ENCODE measurements at regions not wholly inside any gene's neighbourhood (a gene's known extent, or its start where the extent isn't known, plus 50 kb on each side); places are given as distances from the start of the nearest gene placed in this dataset.

GRCh38 chr2:199554026-199554425 is 96.3 kb upstream of the SATB2 start:
- Mint-ChIP-seq H3K36me3 (no peaks in the 10 kb centered on the region), H3K27me3 (ENCODE audit: low read depth in 3 of 3) (no peaks in the 10 kb centered on the region), H3K4me1 (no peaks in the 10 kb centered on the region), H3K9me3 (peaks cover 0 to 8% (median 6%) of the 10 kb centered on the region in 7 donors), H3K27ac (no peak overlapping the region), H3K4me3 (no peak overlapping the region)
- H4K20me1 ChIP-seq (ENCODE audit: insufficient read depth, low read length) = no peaks in the 10 kb centered on the region
- H3K27me3 ChIP-seq (ENCODE audit: control insufficient read depth in 2 of 2, insufficient read depth in 2 of 2, low read length in 2 of 2) = no peaks in the 10 kb centered on the region
- H3K27ac ChIP-seq (ENCODE audit: low read depth in 1 of 2, low read length in 2 of 2) = no peak overlapping the region
- peaks cover 0 to 6% of the 10 kb centered on the region in 2 donors for H3K9me3 ChIP-seq (replicated peaks in 1 of 2; ENCODE audit: control insufficient read depth in 1 of 2, insufficient read depth in 1 of 2, low read length in 2 of 2)
- H3K4me1 ChIP-seq (ENCODE audit: control insufficient read depth in 1 of 2, insufficient read depth in 2 of 2, low read length in 2 of 2) = no peaks in the 10 kb centered on the region
- no peak for DNase-seq
- no peaks in the 10 kb centered on the region for H3K36me3 ChIP-seq (replicated peaks in 1 of 2; ENCODE audit: control insufficient read depth in 1 of 2, insufficient read depth in 2 of 2, low read length in 2 of 2)
- no peak overlapping the region for H3K9ac ChIP-seq (ENCODE audit: insufficient read depth, low read length, poor library complexity, severe bottlenecking)
- no peak for TF ChIP-seq CTCF (IDR thresholded peaks at IDR 0.05)
- H3K4me3 ChIP-seq (replicated peaks in 1 of 3; ENCODE audit: low read depth in 2 of 3, low read length in 3 of 3) = no peak overlapping the region
- H3K4me2 ChIP-seq (replicated peaks; ENCODE audit: extremely low read depth, low read length, poor library complexity, severe bottlenecking) = no peak overlapping the region
- intact Hi-C loops (cut with micrococcal nuclease) = no loop called here
- WGBS (ENCODE audit: insufficient coverage) = no CpG with 5 or more reads among the region's 2 CpGs
- H3K79me2 ChIP-seq (ENCODE audit: insufficient read depth, low read length) = no peaks in the 10 kb centered on the region
- H2AFZ ChIP-seq (ENCODE audit: insufficient read depth, low read depth, low read length, poor library complexity, severe bottlenecking) = no peak overlapping the region

DNA sequence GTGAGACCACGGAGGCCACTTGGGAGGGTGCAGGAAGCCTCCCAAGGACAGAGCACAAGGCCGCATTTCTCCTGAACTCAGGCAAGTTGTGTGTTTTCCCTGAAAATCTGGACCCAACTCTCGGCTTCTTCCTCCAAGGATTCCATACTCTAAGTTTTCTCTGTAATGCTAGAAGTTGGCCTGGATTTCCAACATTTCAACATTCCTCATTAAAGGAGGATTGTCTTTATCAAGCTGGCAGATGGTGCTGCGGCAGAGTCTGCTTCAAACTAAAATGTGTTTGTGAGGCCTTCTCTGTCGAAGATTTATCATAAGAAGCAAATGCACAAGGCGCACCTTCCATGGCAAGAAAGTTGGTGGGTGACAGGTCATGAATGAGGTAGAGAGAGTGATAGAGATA is 94.4 kb upstream of the SATB2 start:
- peaks cover 4 to 13% (median 6%) of the 10 kb centered on the region in 7 donors for H3K9me3 Mint-ChIP-seq
- H3K27me3 ChIP-seq (ENCODE audit: control insufficient read depth in 2 of 2, insufficient read depth in 2 of 2, low read length in 2 of 2) = no peaks in the 10 kb centered on the region
- intact Hi-C loops (cut with micrococcal nuclease) = no loop called here
- H4K20me1 ChIP-seq (ENCODE audit: insufficient read depth, low read length) = no peaks in the 10 kb centered on the region
- no peak for TF ChIP-seq CTCF (IDR thresholded peaks at IDR 0.05)
- H3K9me3 ChIP-seq (replicated peaks in 1 of 2; ENCODE audit: control insufficient read depth in 1 of 2, insufficient read depth in 1 of 2, low read length in 2 of 2) = peaks cover 0 to 6% of the 10 kb centered on the region in 2 donors
- no peak overlapping the region for H3K4me3 ChIP-seq (replicated peaks in 1 of 3; ENCODE audit: low read depth in 2 of 3, low read length in 3 of 3)
- no peak overlapping the region for H3K27ac ChIP-seq (ENCODE audit: low read depth in 1 of 2, low read length in 2 of 2)
- H3K4me1 ChIP-seq (ENCODE audit: control insufficient read depth in 1 of 2, insufficient read depth in 2 of 2, low read length in 2 of 2) = no peaks in the 10 kb centered on the region
- WGBS (ENCODE audit: insufficient coverage) = 100% methylated on average over 3 of the region's 6 CpGs
- H3K4me2 ChIP-seq (replicated peaks; ENCODE audit: extremely low read depth, low read length, poor library complexity, severe bottlenecking) = no peak overlapping the region
- H3K9ac ChIP-seq (ENCODE audit: insufficient read depth, low read length, poor library complexity, severe bottlenecking) = no peak overlapping the region
- H2AFZ ChIP-seq (ENCODE audit: insufficient read depth, low read depth, low read length, poor library complexity, severe bottlenecking) = no peak overlapping the region
- H3K4me1 Mint-ChIP-seq = no peaks in the 10 kb centered on the region
- H3K27ac Mint-ChIP-seq = no peak overlapping the region
- H3K4me3 Mint-ChIP-seq = no peak overlapping the region
- H3K36me3 Mint-ChIP-seq = no peaks in the 10 kb centered on the region
- H3K79me2 ChIP-seq (ENCODE audit: insufficient read depth, low read length) = no peaks in the 10 kb centered on the region
- H3K27me3 Mint-ChIP-seq (ENCODE audit: low read depth in 3 of 3) = no peaks in the 10 kb centered on the region
- DNase-seq = no peak
- no peaks in the 10 kb centered on the region for H3K36me3 ChIP-seq (replicated peaks in 1 of 2; ENCODE audit: control insufficient read depth in 1 of 2, insufficient read depth in 2 of 2, low read length in 2 of 2)

Measured in CD14-positive monocyte (primary cell).